ENCODE measurements at regions not wholly inside any gene's neighbourhood (a gene's known extent, or its start where the extent isn't known, plus 50 kb on each side); places are given as distances from the start of the nearest gene placed in this dataset.

GRCh38 chr22:48867891-48868290 lies 959.8 kb downstream of the BRD1 start:
- no peak for DNase-seq
- no peaks in the 10 kb centered on the region for H3K9me3 ChIP-seq
- WGBS (ENCODE audit: insufficient coverage): 78% methylated on average over 7 of the region's 10 CpGs
- no peaks in the 10 kb centered on the region for H3K36me3 ChIP-seq (ENCODE audit: control insufficient read depth in 2 of 2, extremely low read depth in 1 of 2, insufficient read depth in 1 of 2, low read length in 1 of 2)
- CTCF ChIA-PET: no interaction called here
- Mint-ChIP-seq H3K27ac (no peak overlapping the region), H3K27me3 (peaks cover 3 to 13% of the 10 kb centered on the region in 2 donors), H3K9me3 (peaks cover 0 to 5% (median 5%) of the 10 kb centered on the region in 3 donors), H3K4me3 (no peak overlapping the region), H3K4me1 (peaks cover 0 to 4% (median 0%) of the 10 kb centered on the region in 3 donors), H3K36me3 (no peaks in the 10 kb centered on the region)
- no peaks in the 10 kb centered on the region for H3K4me1 ChIP-seq (ENCODE audit: control insufficient read depth in 1 of 2, extremely low read depth in 1 of 2, insufficient read depth in 2 of 2, low read length in 2 of 2)
- no peak for ATAC-seq (replicated peaks in 1 of 4)
- H3K4me3 ChIP-seq (ENCODE audit: control insufficient read depth in 1 of 2, extremely low read depth in 1 of 2, low read length in 1 of 2): no peak overlapping the region
- H3K27me3 ChIP-seq (replicated peaks in 1 of 2; ENCODE audit: control insufficient read depth in 2 of 2, extremely low read depth in 1 of 2, insufficient read depth in 2 of 2, low read length in 1 of 2): peaks cover 0 to 43% of the 10 kb centered on the region in 2 experiments
- POLR2A ChIA-PET: no interaction called here
- H3K27ac ChIP-seq (ENCODE audit: low read length): no peak overlapping the region

GRCh38 chr22:48866906-48867681 lies 960.6 kb downstream of the BRD1 start:
- CTCF ChIA-PET: no interaction called here
- no peaks in the 10 kb centered on the region for H3K4me1 Mint-ChIP-seq
- Histone ChIP-seq H3K9me3 (no peaks in the 10 kb centered on the region), H3K4me3 (ENCODE audit: control insufficient read depth in 1 of 2, extremely low read depth in 1 of 2, low read length in 1 of 2) (no peak overlapping the region), H3K36me3 (ENCODE audit: control insufficient read depth in 2 of 2, extremely low read depth in 1 of 2, insufficient read depth in 1 of 2, low read length in 1 of 2) (no peaks in the 10 kb centered on the region), H3K4me1 (ENCODE audit: control insufficient read depth in 1 of 2, extremely low read depth in 1 of 2, insufficient read depth in 2 of 2, low read length in 2 of 2) (no peaks in the 10 kb centered on the region), H3K27ac (ENCODE audit: low read length) (no peak overlapping the region), H3K27me3 (replicated peaks in 1 of 2; ENCODE audit: control insufficient read depth in 2 of 2, extremely low read depth in 1 of 2, insufficient read depth in 2 of 2, low read length in 1 of 2) (peaks cover 0 to 37% of the 10 kb centered on the region in 2 experiments)
- POLR2A ChIA-PET: no interaction called here
- no peaks in the 10 kb centered on the region for H3K36me3 Mint-ChIP-seq
- 86% methylated on average over 18 of the region's 22 CpGs for WGBS (ENCODE audit: insufficient coverage)
- DNase-seq (no peak), ATAC-seq (replicated peaks in 1 of 4) (no peak)
- H3K9me3 Mint-ChIP-seq: peaks cover 0 to 5% (median 5%) of the 10 kb centered on the region in 3 donors
- H3K27ac Mint-ChIP-seq: no peak overlapping the region
- no peak overlapping the region for H3K4me3 Mint-ChIP-seq
- peaks cover 0 to 8% of the 10 kb centered on the region in 2 donors for H3K27me3 Mint-ChIP-seq

GRCh38 chr22:48864748-48865147 lies 962.9 kb downstream of the BRD1 start:
- no peak for ATAC-seq (replicated peaks in 1 of 4)
- H3K36me3 Mint-ChIP-seq: no peaks in the 10 kb centered on the region
- no peak overlapping the region for H3K4me3 Mint-ChIP-seq
- no peak overlapping the region for H3K4me3 ChIP-seq (ENCODE audit: control insufficient read depth in 1 of 2, extremely low read depth in 1 of 2, low read length in 1 of 2)
- H3K27me3 ChIP-seq (replicated peaks in 1 of 2; ENCODE audit: control insufficient read depth in 2 of 2, extremely low read depth in 1 of 2, insufficient read depth in 2 of 2, low read length in 1 of 2): peaks cover 0 to 24% of the 10 kb centered on the region in 2 experiments
- H3K27ac Mint-ChIP-seq: no peak overlapping the region
- POLR2A ChIA-PET: no interaction called here
- DNase-seq: no peak
- H3K27ac ChIP-seq (ENCODE audit: low read length): no peak overlapping the region
- H3K9me3 ChIP-seq: no peaks in the 10 kb centered on the region
- H3K27me3 Mint-ChIP-seq: peaks cover 0 to 7% of the 10 kb centered on the region in 2 donors
- CTCF ChIA-PET: no interaction called here
- no peaks in the 10 kb centered on the region for H3K36me3 ChIP-seq (ENCODE audit: control insufficient read depth in 2 of 2, extremely low read depth in 1 of 2, insufficient read depth in 1 of 2, low read length in 1 of 2)
- WGBS (ENCODE audit: insufficient coverage): 98% methylated on average over 6 of the region's 10 CpGs
- H3K4me1 Mint-ChIP-seq: no peaks in the 10 kb centered on the region
- H3K4me1 ChIP-seq (ENCODE audit: control insufficient read depth in 1 of 2, extremely low read depth in 1 of 2, insufficient read depth in 2 of 2, low read length in 2 of 2): no peaks in the 10 kb centered on the region
- no peaks in the 10 kb centered on the region for H3K9me3 Mint-ChIP-seq

- Mint-ChIP-seq H3K4me3 (no peak overlapping the region), H3K27ac (no peak overlapping the region), H3K27me3 (peaks cover 0 to 11% of the 10 kb centered on the region in 2 donors), H3K4me1 (no peaks in the 10 kb centered on the region), H3K9me3 (no peaks in the 10 kb centered on the region), H3K36me3 (no peaks in the 10 kb centered on the region)
- no peak for ATAC-seq (replicated peaks in 1 of 4)
- ChIA-PET CTCF (no interaction called here), POLR2A (no interaction called here)
- no peak for DNase-seq
- H3K27ac ChIP-seq (ENCODE audit: low read length): no peak overlapping the region
- no peaks in the 10 kb centered on the region for H3K9me3 ChIP-seq
- no peaks in the 10 kb centered on the region for H3K36me3 ChIP-seq (ENCODE audit: control insufficient read depth in 2 of 2, extremely low read depth in 1 of 2, insufficient read depth in 1 of 2, low read length in 1 of 2)
- WGBS (ENCODE audit: insufficient coverage): 70% methylated on average over 5 of the region's 7 CpGs
- no peak overlapping the region for H3K4me3 ChIP-seq (ENCODE audit: control insufficient read depth in 1 of 2, extremely low read depth in 1 of 2, low read length in 1 of 2)
- no peaks in the 10 kb centered on the region for H3K4me1 ChIP-seq (ENCODE audit: control insufficient read depth in 1 of 2, extremely low read depth in 1 of 2, insufficient read depth in 2 of 2, low read length in 2 of 2)
- peaks cover 0 to 24% of the 10 kb centered on the region in 2 experiments for H3K27me3 ChIP-seq (replicated peaks in 1 of 2; ENCODE audit: control insufficient read depth in 2 of 2, extremely low read depth in 1 of 2, insufficient read depth in 2 of 2, low read length in 1 of 2)
These were observed 963.6 kb downstream of the BRD1 start for GRCh38 chr22:48863965-48864528.

- Histone ChIP-seq H3K27me3 (replicated peaks in 1 of 2; ENCODE audit: control insufficient read depth in 2 of 2, extremely low read depth in 1 of 2, insufficient read depth in 2 of 2, low read length in 1 of 2) (peaks cover 0 to 18% of the 10 kb centered on the region in 2 experiments), H3K4me1 (ENCODE audit: control insufficient read depth in 1 of 2, extremely low read depth in 1 of 2, insufficient read depth in 2 of 2, low read length in 2 of 2) (no peaks in the 10 kb centered on the region), H3K4me3 (ENCODE audit: control insufficient read depth in 1 of 2, extremely low read depth in 1 of 2, low read length in 1 of 2) (no peak overlapping the region), H3K36me3 (ENCODE audit: control insufficient read depth in 2 of 2, extremely low read depth in 1 of 2, insufficient read depth in 1 of 2, low read length in 1 of 2) (no peaks in the 10 kb centered on the region), H3K9me3 (no peaks in the 10 kb centered on the region), H3K27ac (ENCODE audit: low read length) (no peak overlapping the region)
- Mint-ChIP-seq H3K4me3 (no peak overlapping the region), H3K27ac (no peak overlapping the region), H3K27me3 (peaks cover 7 to 20% of the 10 kb centered on the region in 2 donors), H3K4me1 (no peaks in the 10 kb centered on the region), H3K9me3 (no peaks in the 10 kb centered on the region), H3K36me3 (no peaks in the 10 kb centered on the region)
- no peak for DNase-seq
- ChIA-PET POLR2A (no interaction called here), CTCF (no interaction called here)
- ATAC-seq (replicated peaks in 1 of 4): no peak
- 80% methylated on average over 2 of the region's 7 CpGs for WGBS (ENCODE audit: insufficient coverage)
These were observed 967.1 kb downstream of the BRD1 start for GRCh38 chr22:48860557-48860956.

GRCh38 chr22:48858856-48859255 lies 968.8 kb downstream of the BRD1 start:
- Histone ChIP-seq H3K4me3 (ENCODE audit: control insufficient read depth in 1 of 2, extremely low read depth in 1 of 2, low read length in 1 of 2) (no peak overlapping the region), H3K27ac (ENCODE audit: low read length) (no peak overlapping the region), H3K27me3 (replicated peaks in 1 of 2; ENCODE audit: control insufficient read depth in 2 of 2, extremely low read depth in 1 of 2, insufficient read depth in 2 of 2, low read length in 1 of 2) (peaks cover 0 to 10% of the 10 kb centered on the region in 2 experiments), H3K36me3 (ENCODE audit: control insufficient read depth in 2 of 2, extremely low read depth in 1 of 2, insufficient read depth in 1 of 2, low read length in 1 of 2) (no peaks in the 10 kb centered on the region), H3K4me1 (ENCODE audit: control insufficient read depth in 1 of 2, extremely low read depth in 1 of 2, insufficient read depth in 2 of 2, low read length in 2 of 2) (no peaks in the 10 kb centered on the region), H3K9me3 (no peaks in the 10 kb centered on the region)
- Mint-ChIP-seq H3K4me1 (no peaks in the 10 kb centered on the region), H3K4me3 (no peak overlapping the region), H3K9me3 (no peaks in the 10 kb centered on the region), H3K36me3 (no peaks in the 10 kb centered on the region), H3K27ac (no peak overlapping the region), H3K27me3 (peaks cover 7 to 26% of the 10 kb centered on the region in 2 donors)
- ChIA-PET POLR2A (no interaction called here), CTCF (no interaction called here)
- no peak for DNase-seq
- WGBS (ENCODE audit: insufficient coverage): 93% methylated on average over 2 of the region's 2 CpGs
- ATAC-seq (replicated peaks in 1 of 4): no peak

Measured in T-cell (primary cell).